ENCODE measurements at regions not wholly inside any gene's neighbourhood (a gene's known extent, or its start where the extent isn't known, plus 50 kb on each side); places are given as distances from the start of the nearest gene placed in this dataset.

GRCh38 chr18:21996351-21996826, 173.0 kb upstream of the GATA6 start:
- TF ChIP-seq CTCF (IDR thresholded peaks at IDR 0.05) (no peak), POLR2AphosphoS5 (IDR thresholded peaks at IDR 0.05) (peak in 1 of 3 donors; percentile 37), POLR2A (IDR thresholded peaks at IDR 0.05) (no peak)
